Hepatocyte (in vitro differentiated cells): ENCODE measurements at regions not wholly inside any gene's neighbourhood (a gene's known extent, or its start where the extent isn't known, plus 50 kb on each side); places are given as distances from the start of the nearest gene placed in this dataset.

Experiments used
- DNase-seq: peaks from one replicate; pipeline ENCODE4 v3.0.0-alpha.2; 2016; ENCODE audit warnings: low spot score
- H2AFZ ChIP-seq: fragments of 200-600 bp; sonication (generic); 2 replicates; pipeline ENCODE4 v1.6.0; 2016; ENCODE audit warnings: antibody characterized with exemption, mild to moderate bottlenecking
- H3K27ac ChIP-seq: fragments of 200-600 bp; sonication (generic); 2 replicates; pipeline ENCODE4 v1.5.1; 2016; ENCODE audit warnings: mild to moderate bottlenecking
- H3K27me3 ChIP-seq: fragments of 200-600 bp; sonication (generic); 2 replicates; pipeline ENCODE4 v1.6.1; 2016
- H3K36me3 ChIP-seq: fragments of 200-600 bp; sonication (generic); replicated peaks from 2 replicates; pipeline ENCODE4 v1.5.1; 2016; ENCODE audit warnings: low read depth; ENCODE audit not compliant: insufficient read depth
- H3K4me1 ChIP-seq: fragments of 200-600 bp; sonication (generic); 2 replicates; pipeline ENCODE4 v1.5.1; 2016; ENCODE audit warnings: mild to moderate bottlenecking, moderate library complexity; ENCODE audit not compliant: insufficient read depth
- H3K4me2 ChIP-seq: fragments of 200-600 bp; sonication (generic); 2 replicates; pipeline ENCODE4 v1.6.0; 2016
- H3K4me3 ChIP-seq: fragments of 200-600 bp; sonication (generic); 2 replicates; pipeline ENCODE4 v1.5.1; 2016; ENCODE audit warnings: mild to moderate bottlenecking
- H3K79me2 ChIP-seq: fragments of 200-600 bp; sonication (generic); 2 replicates; pipeline ENCODE4 v1.6.0; 2017; ENCODE audit warnings: mild to moderate bottlenecking
- H3K9me2 ChIP-seq: fragments of 200-600 bp; sonication (generic); replicated peaks from 2 replicates; pipeline ENCODE4 v1.6.0; 2017; ENCODE audit warnings: mild to moderate bottlenecking; ENCODE audit not compliant: insufficient read depth
- H3K9me3 ChIP-seq: fragments of 200-600 bp; sonication (generic); 2 replicates; pipeline ENCODE4 v1.5.1; 2016; ENCODE audit warnings: low read depth, mild to moderate bottlenecking
- H4K20me1 ChIP-seq: fragments of 200-600 bp; sonication (generic); 2 replicates; pipeline ENCODE4 v1.6.0; 2016; ENCODE audit warnings: mild to moderate bottlenecking; ENCODE audit not compliant: insufficient read depth, poor library complexity, severe bottlenecking
- EZH2 ChIP-seq: fragments of 200-600 bp; sonication (generic); IDR thresholded peaks from 2 replicates; pipeline ENCODE4 v1.6.1; 2016; ENCODE audit warnings: antibody characterized with exemption, mild to moderate bottlenecking, borderline replicate concordance
- EZH2phosphoT487 ChIP-seq: fragments of 200-600 bp; sonication (generic); IDR thresholded peaks from one replicate; pipeline ENCODE4 v1.6.1; 2018; ENCODE audit warnings: antibody characterized with exemption, mild to moderate bottlenecking, low read depth, moderate library complexity; ENCODE audit not compliant: unreplicated experiment, severe bottlenecking
- WGBS: methylation state at CpG from one replicate; pipeline ENCODE4 v1.1.6; 2016; ENCODE audit warnings: low lambda C conversion rate; ENCODE audit errors: missing lambda C conversion rate; 5-methylcytosine and 5-hydroxymethylcytosine counted together
- TF ChIP-seq, protein P1 (sequence below): fragments of 200-600 bp; sonication (generic); IDR thresholded peaks from 2 replicates; pipeline ENCODE4 v1.5.1; 2016; ENCODE audit warnings: antibody characterized with exemption, mild to moderate bottlenecking; ENCODE audit not compliant: poor library complexity

DNA sequence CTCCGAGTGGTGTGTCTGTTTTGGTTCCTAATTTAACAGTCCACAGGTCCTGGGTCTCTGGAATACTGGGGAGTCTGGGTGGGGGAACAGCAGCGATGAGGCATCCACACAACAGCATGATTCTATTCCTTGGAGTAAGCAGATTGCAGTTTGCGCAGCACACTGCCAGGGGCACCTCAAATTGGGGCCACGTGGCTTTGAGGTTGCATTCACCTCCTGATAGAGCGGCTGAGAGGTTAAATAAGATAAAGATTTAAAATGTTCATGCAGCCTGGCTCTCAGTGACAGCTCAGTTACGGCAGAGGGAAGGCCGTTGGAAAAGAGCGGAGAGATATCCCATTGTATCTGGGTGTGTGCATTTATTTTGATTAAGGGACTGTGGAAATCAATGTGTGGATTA is 202.3 kb downstream of the ASB1 start:
- H3K9me3 ChIP-seq, result no peaks in the 10 kb centered on the region
- no peak overlapping the region for H3K4me2 ChIP-seq
- H4K20me1 ChIP-seq, result no peaks in the 10 kb centered on the region
- no peaks in the 10 kb centered on the region for H3K4me1 ChIP-seq
- no peak overlapping the region for H3K4me3 ChIP-seq
- H2AFZ ChIP-seq, result no peak overlapping the region
- no peaks in the 10 kb centered on the region for H3K36me3 ChIP-seq
- WGBS, result 89% methylated on average over 8 of the region's 8 CpGs
- no peaks in the 10 kb centered on the region for H3K9me2 ChIP-seq
- no peaks in the 10 kb centered on the region for H3K79me2 ChIP-seq
- H3K27ac ChIP-seq, result no peak overlapping the region
- TF ChIP-seq EZH2 (no peak), EZH2phosphoT487 (no peak)
- TF ChIP-seq, protein P1, sequence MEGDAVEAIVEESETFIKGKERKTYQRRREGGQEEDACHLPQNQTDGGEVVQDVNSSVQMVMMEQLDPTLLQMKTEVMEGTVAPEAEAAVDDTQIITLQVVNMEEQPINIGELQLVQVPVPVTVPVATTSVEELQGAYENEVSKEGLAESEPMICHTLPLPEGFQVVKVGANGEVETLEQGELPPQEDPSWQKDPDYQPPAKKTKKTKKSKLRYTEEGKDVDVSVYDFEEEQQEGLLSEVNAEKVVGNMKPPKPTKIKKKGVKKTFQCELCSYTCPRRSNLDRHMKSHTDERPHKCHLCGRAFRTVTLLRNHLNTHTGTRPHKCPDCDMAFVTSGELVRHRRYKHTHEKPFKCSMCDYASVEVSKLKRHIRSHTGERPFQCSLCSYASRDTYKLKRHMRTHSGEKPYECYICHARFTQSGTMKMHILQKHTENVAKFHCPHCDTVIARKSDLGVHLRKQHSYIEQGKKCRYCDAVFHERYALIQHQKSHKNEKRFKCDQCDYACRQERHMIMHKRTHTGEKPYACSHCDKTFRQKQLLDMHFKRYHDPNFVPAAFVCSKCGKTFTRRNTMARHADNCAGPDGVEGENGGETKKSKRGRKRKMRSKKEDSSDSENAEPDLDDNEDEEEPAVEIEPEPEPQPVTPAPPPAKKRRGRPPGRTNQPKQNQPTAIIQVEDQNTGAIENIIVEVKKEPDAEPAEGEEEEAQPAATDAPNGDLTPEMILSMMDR, result no peak
- H3K27me3 ChIP-seq, result no peaks in the 10 kb centered on the region
- no peak for DNase-seq

DNA sequence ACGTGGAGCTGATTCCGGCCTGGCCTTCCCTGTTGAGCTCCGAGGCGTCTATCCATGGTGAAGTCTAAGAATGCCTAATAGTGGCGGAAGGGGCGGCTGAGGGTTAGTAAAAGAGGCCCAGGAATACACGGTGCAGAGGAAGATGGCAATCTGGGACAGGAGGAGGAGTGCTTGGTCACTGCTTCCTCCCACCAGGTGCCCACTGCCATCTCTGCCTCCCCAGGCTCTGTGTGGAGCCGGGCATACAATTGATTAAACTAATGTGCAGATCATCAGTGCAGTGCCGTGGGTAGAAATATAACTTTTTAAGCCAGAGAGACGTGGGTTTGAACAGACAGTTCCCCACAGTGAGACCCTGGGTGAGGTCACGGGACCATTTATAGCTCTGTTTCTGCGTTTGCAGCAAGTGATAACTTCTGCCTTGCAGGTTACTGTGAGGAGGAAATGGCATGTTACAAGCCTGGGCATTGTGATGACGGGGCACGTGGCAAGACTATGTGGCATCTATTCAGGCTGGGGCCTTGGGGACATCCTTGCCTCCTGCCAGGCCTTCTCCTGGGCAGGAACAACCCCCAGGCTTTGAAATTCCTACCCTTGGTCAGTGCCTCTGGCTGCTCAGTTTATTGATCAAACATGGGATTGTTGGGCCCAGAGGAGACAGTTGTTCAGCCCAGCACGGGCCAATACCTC is 204.9 kb downstream of the ASB1 start:
- Histone ChIP-seq H3K9me3 (no peaks in the 10 kb centered on the region), H3K4me1 (peaks cover 8% of the 10 kb centered on the region), H3K4me3 (no peak overlapping the region), H3K79me2 (no peaks in the 10 kb centered on the region), H2AFZ (no peak overlapping the region), H3K27me3 (no peaks in the 10 kb centered on the region), H3K36me3 (no peaks in the 10 kb centered on the region), H3K9me2 (no peaks in the 10 kb centered on the region), H4K20me1 (no peaks in the 10 kb centered on the region), H3K4me2 (no peak overlapping the region), H3K27ac (no peak overlapping the region)
- TF ChIP-seq EZH2phosphoT487, result no peak
- no peak for TF ChIP-seq EZH2
- TF ChIP-seq, protein P1, result no peak
- no peak for DNase-seq
- 90% methylated on average over 15 of the region's 15 CpGs for WGBS

DNA sequence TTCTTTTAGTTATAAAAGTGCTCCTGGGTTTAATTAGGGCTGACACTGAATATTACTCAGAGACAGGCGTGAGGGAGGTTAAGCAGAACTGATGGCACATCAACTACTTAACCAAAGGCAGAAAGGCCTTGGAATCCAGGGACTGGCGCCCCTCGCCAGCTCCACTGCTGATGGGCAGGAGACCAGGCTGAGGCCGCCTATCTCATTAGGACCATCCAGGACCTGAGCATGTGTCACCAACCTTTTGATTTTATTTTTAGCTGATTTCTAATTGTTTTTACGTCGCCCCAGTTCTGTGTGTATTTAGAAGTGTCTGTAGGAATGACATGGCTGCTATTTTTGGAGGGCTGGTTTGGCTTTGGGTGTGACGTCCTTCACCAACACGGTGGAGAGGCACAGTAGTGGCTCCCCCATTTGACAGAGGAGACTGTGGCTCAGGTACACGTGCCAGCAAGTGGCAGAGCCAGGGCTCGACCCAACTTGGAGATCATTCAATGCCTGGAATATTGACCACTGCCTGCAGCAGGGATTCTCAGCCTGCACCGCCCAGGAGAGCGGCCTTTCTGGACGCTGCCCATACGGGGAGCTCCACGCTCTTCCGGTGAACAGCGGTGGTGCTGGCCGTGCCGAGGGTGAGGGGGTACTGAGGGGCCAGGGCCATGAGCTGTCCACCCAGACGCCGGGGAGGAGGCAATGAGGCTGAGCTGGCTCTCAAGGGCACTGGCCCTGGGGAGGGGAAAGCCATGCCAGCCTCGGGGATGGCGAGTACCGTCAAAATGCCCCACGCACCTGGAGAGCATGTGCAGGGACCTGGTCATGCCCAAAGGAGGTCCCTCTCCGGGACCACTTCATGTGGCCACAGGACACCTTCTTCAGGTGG is 205.7 kb downstream of the ASB1 start:
- H2AFZ ChIP-seq, result no peak overlapping the region
- H3K27ac ChIP-seq, result no peak overlapping the region
- H3K9me3 ChIP-seq, result no peaks in the 10 kb centered on the region
- TF ChIP-seq, protein P1, result no peak
- TF ChIP-seq EZH2, result no peak
- TF ChIP-seq EZH2phosphoT487, result no peak
- peaks cover 8% of the 10 kb centered on the region for H3K4me1 ChIP-seq
- H3K79me2 ChIP-seq, result no peaks in the 10 kb centered on the region
- no peaks in the 10 kb centered on the region for H4K20me1 ChIP-seq
- no peak for DNase-seq
- H3K9me2 ChIP-seq, result no peaks in the 10 kb centered on the region
- 91% methylated on average over 26 of the region's 26 CpGs for WGBS
- H3K4me3 ChIP-seq, result no peak overlapping the region
- H3K36me3 ChIP-seq, result no peaks in the 10 kb centered on the region
- no peaks in the 10 kb centered on the region for H3K27me3 ChIP-seq
- H3K4me2 ChIP-seq, result no peak overlapping the region
